ENCODE measurements at regions not wholly inside any gene's neighbourhood (a gene's known extent, or its start where the extent isn't known, plus 50 kb on each side); places are given as distances from the start of the nearest gene placed in this dataset.

DNA sequence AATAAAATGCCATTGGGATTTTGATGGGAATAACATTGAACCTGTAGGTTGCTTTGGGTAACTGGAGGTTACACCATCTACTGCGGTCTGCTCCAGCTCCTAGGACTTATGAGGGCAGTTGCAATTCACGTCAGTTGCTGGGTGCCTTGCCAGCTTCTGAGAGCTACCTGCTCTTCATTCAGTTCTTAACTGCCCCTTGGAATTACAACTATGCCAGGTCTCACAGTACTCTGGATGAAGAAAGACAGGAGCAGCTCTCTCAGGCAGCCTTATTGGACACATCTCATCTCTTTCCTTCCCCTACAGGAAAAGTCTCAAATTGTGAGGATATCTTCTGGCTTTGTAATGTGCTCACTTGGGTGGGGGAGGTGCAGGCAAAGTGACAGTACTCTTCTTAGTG lies 1643.3 kb downstream of the GRIK2 start:
- Histone ChIP-seq H3K4me3 (no peak overlapping the region), H3K36me3 (ENCODE audit: control insufficient read depth in 2 of 2, insufficient read depth in 2 of 2, low read length in 1 of 2) (no peaks in the 10 kb centered on the region), H3K79me2 (ENCODE audit: control insufficient read depth, insufficient read depth, low read length) (no peaks in the 10 kb centered on the region), H2AFZ (ENCODE audit: control insufficient read depth, low read depth, low read length) (no peak overlapping the region), H3K9me3 (replicated peaks; ENCODE audit: control insufficient read depth, insufficient read depth, low read length) (no peaks in the 10 kb centered on the region), H3K27me3 (replicated peaks in 1 of 2; ENCODE audit: control insufficient read depth in 2 of 2, insufficient read depth in 2 of 2, low read length in 1 of 2) (no peaks in the 10 kb centered on the region), H3K4me2 (ENCODE audit: control insufficient read depth, insufficient read depth) (no peak overlapping the region), H3K27ac (ENCODE audit: control insufficient read depth, insufficient read depth) (no peak overlapping the region), H3K4me1 (ENCODE audit: control insufficient read depth, insufficient read depth, low read length) (no peaks in the 10 kb centered on the region), H4K20me1 (ENCODE audit: control insufficient read depth, insufficient read depth) (no peaks in the 10 kb centered on the region), H3K9ac (ENCODE audit: control insufficient read depth, insufficient read depth, low read length) (no peak overlapping the region)
- POLR2A ChIA-PET: no interaction called here
- CTCF ChIA-PET: no interaction called here
- no TSS peak for BruUV-seq (replicated peaks)
- in situ Hi-C loops (cut with MboI) (no loop called here), intact Hi-C loops (cut with micrococcal nuclease; ENCODE audit: unreplicated experiment) (no loop called here)
- RAD21 ChIA-PET (ENCODE audit: unreplicated experiment): no interaction called here
- SMC1A ChIA-PET (ENCODE audit: uncharacterized antibody, unreplicated experiment): no interaction called here
- FAIRE-seq: no peak
- no peak for DNase-seq (ENCODE audit: low read depth, low spot score)
- ATAC-seq: no peak
- WGBS (ENCODE audit: insufficient coverage, insufficient replicate concordance, low lambda C conversion rate, missing lambda C conversion rate): 4% methylated on average over 2 of the region's 2 CpGs
- TF ChIP-seq RBBP5 (conservative IDR thresholded peaks at IDR 0.05) (no peak), PAX5 (IDR thresholded peaks at IDR 0.05; ENCODE audit: borderline replicate concordance, low read depth, low read length) (no peak), TCF12 (IDR thresholded peaks at IDR 0.05; ENCODE audit: low read depth, low read length) (no peak), NFIC (IDR thresholded peaks at IDR 0.05; ENCODE audit: low read depth, low read length) (no peak), NFXL1 (IDR thresholded peaks at IDR 0.05; ENCODE audit: borderline replicate concordance) (no peak), HDAC2 (IDR thresholded peaks at IDR 0.05) (no peak), E2F8 (IDR thresholded peaks at IDR 0.05; ENCODE audit: low read depth, partially characterized antibody) (no peak), CREB1 (IDR thresholded peaks at IDR 0.05; ENCODE audit: low read depth) (no peak), PRDM15 (CRISPR knock-in tag; IDR thresholded peaks at IDR 0.05) (no peak), ASH2L (IDR thresholded peaks at IDR 0.05; ENCODE audit: borderline replicate concordance, low read depth) (no peak), ESRRA (IDR thresholded peaks at IDR 0.05; ENCODE audit: low read length) (no peak), REST (IDR thresholded peaks at IDR 0.05; ENCODE audit: low read depth, low read length) (no peak)
- TF ChIP-seq, protein P1, sequence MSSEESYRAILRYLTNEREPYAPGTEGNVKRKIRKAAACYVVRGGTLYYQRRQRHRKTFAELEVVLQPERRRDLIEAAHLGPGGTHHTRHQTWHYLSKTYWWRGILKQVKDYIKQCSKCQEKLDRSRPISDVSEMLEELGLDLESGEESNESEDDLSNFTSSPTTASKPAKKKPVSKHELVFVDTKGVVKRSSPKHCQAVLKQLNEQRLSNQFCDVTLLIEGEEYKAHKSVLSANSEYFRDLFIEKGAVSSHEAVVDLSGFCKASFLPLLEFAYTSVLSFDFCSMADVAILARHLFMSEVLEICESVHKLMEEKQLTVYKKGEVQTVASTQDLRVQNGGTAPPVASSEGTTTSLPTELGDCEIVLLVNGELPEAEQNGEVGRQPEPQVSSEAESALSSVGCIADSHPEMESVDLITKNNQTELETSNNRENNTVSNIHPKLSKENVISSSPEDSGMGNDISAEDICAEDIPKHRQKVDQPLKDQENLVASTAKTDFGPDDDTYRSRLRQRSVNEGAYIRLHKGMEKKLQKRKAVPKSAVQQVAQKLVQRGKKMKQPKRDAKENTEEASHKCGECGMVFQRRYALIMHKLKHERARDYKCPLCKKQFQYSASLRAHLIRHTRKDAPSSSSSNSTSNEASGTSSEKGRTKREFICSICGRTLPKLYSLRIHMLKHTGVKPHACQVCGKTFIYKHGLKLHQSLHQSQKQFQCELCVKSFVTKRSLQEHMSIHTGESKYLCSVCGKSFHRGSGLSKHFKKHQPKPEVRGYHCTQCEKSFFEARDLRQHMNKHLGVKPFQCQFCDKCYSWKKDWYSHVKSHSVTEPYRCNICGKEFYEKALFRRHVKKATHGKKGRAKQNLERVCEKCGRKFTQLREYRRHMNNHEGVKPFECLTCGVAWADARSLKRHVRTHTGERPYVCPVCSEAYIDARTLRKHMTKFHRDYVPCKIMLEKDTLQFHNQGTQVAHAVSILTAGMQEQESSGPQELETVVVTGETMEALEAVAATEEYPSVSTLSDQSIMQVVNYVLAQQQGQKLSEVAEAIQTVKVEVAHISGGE (CRISPR knock-in tag; IDR thresholded peaks at IDR 0.05): no peak
